ENCODE measurements at regions not wholly inside any gene's neighbourhood (a gene's known extent, or its start where the extent isn't known, plus 50 kb on each side); places are given as distances from the start of the nearest gene placed in this dataset.
"Not testable (repeated sequence)": the region's sequence is repeated elsewhere in the genome, so short reads cannot be mapped to it uniquely, and the experiment has no call there.

DNA sequence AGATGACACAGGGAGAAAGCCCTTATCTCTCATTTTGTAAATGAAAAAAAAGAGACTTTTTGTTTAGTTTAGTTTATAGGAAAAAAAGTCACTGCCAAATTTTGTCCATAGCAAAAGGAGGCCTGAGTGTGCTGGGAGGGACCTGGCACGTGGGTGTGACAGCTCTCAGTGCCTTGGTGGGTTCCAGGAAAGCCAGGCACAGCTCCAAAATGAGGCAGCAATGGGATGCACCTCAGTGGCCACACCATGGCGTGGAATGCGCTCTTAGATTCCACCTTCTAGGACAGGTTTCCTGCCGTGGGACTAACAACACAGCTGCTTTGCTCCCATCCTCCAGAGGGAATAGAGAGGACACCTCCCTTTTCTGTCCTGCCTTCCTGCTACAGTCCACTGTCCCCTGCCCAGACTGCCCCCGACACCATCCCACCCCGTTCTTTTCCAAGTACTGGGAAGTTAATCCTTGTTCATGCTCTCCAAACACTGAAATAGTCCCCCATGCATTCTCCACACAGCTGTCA is 207.6 kb downstream of the EMP1 start:
- CTCF ChIA-PET: interaction anchor here (0.8 to 1.1 kb wide), 2 partner anchors 126 to 538 kb away, joined by 3 read pairs; no protein-coding TSS in a partner anchor
- no peaks in the 10 kb centered on the region for H3K9me3 ChIP-seq
- ATAC-seq (peak; percentile 63 to 69; a peak in 5 of 6 replicates), DNase-seq (ENCODE audit: low read depth in 1 of 2, low spot score in 1 of 2) (no peak), FAIRE-seq (no peak)
- WGBS (ENCODE audit: missing lambda C conversion rate): 34% methylated on average over 6 of the region's 6 CpGs
- H3K4me3 ChIP-seq: peak overlapping the region; percentile 32
- peak overlapping the region in 1 of 2 experiments; percentile 32; a peak in 1 of 6 replicates for H3K27ac ChIP-seq
- peaks cover 6% of the 10 kb centered on the region; the same call in 1 of the 3 replicates for H3K4me1 ChIP-seq
- POLR2A ChIA-PET: no interaction called here
- peak overlapping the region; percentile 78 for H3K4me2 ChIP-seq
- TF ChIP-seq, protein P1, sequence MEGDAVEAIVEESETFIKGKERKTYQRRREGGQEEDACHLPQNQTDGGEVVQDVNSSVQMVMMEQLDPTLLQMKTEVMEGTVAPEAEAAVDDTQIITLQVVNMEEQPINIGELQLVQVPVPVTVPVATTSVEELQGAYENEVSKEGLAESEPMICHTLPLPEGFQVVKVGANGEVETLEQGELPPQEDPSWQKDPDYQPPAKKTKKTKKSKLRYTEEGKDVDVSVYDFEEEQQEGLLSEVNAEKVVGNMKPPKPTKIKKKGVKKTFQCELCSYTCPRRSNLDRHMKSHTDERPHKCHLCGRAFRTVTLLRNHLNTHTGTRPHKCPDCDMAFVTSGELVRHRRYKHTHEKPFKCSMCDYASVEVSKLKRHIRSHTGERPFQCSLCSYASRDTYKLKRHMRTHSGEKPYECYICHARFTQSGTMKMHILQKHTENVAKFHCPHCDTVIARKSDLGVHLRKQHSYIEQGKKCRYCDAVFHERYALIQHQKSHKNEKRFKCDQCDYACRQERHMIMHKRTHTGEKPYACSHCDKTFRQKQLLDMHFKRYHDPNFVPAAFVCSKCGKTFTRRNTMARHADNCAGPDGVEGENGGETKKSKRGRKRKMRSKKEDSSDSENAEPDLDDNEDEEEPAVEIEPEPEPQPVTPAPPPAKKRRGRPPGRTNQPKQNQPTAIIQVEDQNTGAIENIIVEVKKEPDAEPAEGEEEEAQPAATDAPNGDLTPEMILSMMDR (IDR thresholded peaks at IDR 0.05): no peak
- TF ChIP-seq HDAC2 (IDR thresholded peaks at IDR 0.05) (no peak), EP300 (IDR thresholded peaks at IDR 0.05) (no peak), RFX5 (IDR thresholded peaks at IDR 0.05) (no peak), POLR2AphosphoS2 (conservative IDR thresholded peaks at IDR 0.05; ENCODE audit: low read length) (no peak), NR3C1 (IDR thresholded peaks at IDR 0.05) (no peak), ZC3H11A (IDR thresholded peaks at IDR 0.05) (no peak), RARB (CRISPR knock-in tag; IDR thresholded peaks at IDR 0.05) (no peak), PHF8 (IDR thresholded peaks at IDR 0.05; ENCODE audit: borderline replicate concordance, low read depth) (no peak)
- TF ChIP-seq, protein P2, sequence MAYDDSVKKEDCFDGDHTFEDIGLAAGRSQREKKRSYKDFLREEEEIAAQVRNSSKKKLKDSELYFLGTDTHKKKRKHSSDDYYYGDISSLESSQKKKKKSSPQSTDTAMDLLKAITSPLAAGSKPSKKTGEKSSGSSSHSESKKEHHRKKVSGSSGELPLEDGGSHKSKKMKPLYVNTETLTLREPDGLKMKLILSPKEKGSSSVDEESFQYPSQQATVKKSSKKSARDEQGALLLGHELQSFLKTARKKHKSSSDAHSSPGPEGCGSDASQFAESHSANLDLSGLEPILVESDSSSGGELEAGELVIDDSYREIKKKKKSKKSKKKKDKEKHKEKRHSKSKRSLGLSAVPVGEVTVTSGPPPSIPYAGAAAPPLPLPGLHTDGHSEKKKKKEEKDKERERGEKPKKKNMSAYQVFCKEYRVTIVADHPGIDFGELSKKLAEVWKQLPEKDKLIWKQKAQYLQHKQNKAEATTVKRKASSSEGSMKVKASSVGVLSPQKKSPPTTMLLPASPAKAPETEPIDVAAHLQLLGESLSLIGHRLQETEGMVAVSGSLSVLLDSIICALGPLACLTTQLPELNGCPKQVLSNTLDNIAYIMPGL (CRISPR knock-in tag; IDR thresholded peaks at IDR 0.05; ENCODE audit: borderline replicate concordance): no peak

DNA sequence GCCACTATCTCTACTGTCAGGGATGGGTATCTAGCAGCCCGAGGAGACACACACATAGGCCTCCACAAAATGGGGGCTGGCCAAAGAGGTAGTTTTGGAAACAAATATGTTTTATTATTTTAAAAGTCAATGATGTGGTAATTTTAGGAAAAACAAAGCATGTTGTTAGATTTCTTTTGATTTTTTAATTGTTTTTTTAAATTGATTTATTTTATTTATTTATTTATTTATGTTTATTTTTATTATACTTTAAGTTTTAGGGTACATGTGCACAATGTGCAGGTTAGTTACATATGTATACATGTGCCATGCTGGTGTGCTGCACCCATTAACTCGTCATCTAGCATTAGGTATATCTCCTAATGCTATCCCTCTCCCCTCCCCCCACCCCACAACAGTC is 194.8 kb downstream of the EMP1 start:
- 61% methylated on average over 2 of the region's 2 CpGs for WGBS (ENCODE audit: missing lambda C conversion rate)
- H3K9me3 ChIP-seq; DNase-seq (ENCODE audit: low read depth in 1 of 2, low spot score in 1 of 2); CTCF ChIA-PET; ATAC-seq; POLR2A ChIA-PET; FAIRE-seq; H3K4me3 ChIP-seq: not testable (repeated sequence)
- Histone ChIP-seq H3K4me2 (peak overlapping the region; percentile 58; the same call in 2 of the 3 replicates), H3K4me1 (peaks cover 20% of the 10 kb centered on the region), H3K27ac (peak overlapping the region; percentile 28 to 70; a peak in 5 of 6 replicates)

DNA sequence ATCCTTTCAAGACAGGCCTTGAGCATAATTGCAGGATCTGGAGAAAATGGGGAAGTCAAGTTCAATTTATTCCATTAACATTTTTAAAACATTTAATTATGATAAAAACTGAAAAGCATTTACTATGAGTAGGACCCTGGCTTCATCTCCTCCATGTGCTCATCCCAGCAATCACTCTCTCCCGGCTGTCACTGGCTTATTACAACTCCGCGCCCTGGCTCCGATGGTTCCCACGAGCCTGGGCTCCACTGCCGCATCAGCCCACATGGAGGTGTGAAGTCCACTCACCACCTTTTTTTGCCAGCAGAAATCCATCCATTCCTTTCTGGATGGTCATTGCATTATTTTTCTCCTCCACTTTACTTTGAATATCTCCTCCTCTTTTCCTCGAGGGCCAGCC is 194.4 kb downstream of the EMP1 start:
- no peaks in the 10 kb centered on the region for H3K9me3 ChIP-seq
- POLR2A ChIA-PET: no interaction called here
- H3K4me1 ChIP-seq: peaks cover 20% of the 10 kb centered on the region
- FAIRE-seq: no peak
- TF ChIP-seq ZNF302 (CRISPR knock-in tag; IDR thresholded peaks at IDR 0.05): no peak
- TF ChIP-seq ZSCAN20 (CRISPR knock-in tag; IDR thresholded peaks at IDR 0.05): no peak
- TF ChIP-seq RARB (CRISPR knock-in tag; IDR thresholded peaks at IDR 0.05): no peak
- no peak for TF ChIP-seq MAFK (IDR thresholded peaks at IDR 0.05; ENCODE audit: partially characterized antibody)
- TF ChIP-seq NFE2L2 (conservative IDR thresholded peaks at IDR 0.05; ENCODE audit: low read length): no peak
- TF ChIP-seq MYC (IDR thresholded peaks at IDR 0.05; ENCODE audit: borderline replicate concordance, low read length): no peak
- TF ChIP-seq, protein P3, sequence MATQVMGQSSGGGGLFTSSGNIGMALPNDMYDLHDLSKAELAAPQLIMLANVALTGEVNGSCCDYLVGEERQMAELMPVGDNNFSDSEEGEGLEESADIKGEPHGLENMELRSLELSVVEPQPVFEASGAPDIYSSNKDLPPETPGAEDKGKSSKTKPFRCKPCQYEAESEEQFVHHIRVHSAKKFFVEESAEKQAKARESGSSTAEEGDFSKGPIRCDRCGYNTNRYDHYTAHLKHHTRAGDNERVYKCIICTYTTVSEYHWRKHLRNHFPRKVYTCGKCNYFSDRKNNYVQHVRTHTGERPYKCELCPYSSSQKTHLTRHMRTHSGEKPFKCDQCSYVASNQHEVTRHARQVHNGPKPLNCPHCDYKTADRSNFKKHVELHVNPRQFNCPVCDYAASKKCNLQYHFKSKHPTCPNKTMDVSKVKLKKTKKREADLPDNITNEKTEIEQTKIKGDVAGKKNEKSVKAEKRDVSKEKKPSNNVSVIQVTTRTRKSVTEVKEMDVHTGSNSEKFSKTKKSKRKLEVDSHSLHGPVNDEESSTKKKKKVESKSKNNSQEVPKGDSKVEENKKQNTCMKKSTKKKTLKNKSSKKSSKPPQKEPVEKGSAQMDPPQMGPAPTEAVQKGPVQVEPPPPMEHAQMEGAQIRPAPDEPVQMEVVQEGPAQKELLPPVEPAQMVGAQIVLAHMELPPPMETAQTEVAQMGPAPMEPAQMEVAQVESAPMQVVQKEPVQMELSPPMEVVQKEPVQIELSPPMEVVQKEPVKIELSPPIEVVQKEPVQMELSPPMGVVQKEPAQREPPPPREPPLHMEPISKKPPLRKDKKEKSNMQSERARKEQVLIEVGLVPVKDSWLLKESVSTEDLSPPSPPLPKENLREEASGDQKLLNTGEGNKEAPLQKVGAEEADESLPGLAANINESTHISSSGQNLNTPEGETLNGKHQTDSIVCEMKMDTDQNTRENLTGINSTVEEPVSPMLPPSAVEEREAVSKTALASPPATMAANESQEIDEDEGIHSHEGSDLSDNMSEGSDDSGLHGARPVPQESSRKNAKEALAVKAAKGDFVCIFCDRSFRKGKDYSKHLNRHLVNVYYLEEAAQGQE (IDR thresholded peaks at IDR 0.05): no peak
- no peak for TF ChIP-seq JUN (IDR thresholded peaks at IDR 0.05)
- no peak for TF ChIP-seq TFCP2L1 (CRISPR knock-in tag; IDR thresholded peaks at IDR 0.05)
- no peak for TF ChIP-seq RFX5 (IDR thresholded peaks at IDR 0.05)
- no peak for TF ChIP-seq RCOR1 (IDR thresholded peaks at IDR 0.05; ENCODE audit: low read depth, low read length)
- no peak for TF ChIP-seq GATA3 (IDR thresholded peaks at IDR 0.05; ENCODE audit: borderline replicate concordance)
- TF ChIP-seq HOXB13 (CRISPR knock-in tag; IDR thresholded peaks at IDR 0.05; ENCODE audit: low read depth): no peak
- TF ChIP-seq, protein P4, sequence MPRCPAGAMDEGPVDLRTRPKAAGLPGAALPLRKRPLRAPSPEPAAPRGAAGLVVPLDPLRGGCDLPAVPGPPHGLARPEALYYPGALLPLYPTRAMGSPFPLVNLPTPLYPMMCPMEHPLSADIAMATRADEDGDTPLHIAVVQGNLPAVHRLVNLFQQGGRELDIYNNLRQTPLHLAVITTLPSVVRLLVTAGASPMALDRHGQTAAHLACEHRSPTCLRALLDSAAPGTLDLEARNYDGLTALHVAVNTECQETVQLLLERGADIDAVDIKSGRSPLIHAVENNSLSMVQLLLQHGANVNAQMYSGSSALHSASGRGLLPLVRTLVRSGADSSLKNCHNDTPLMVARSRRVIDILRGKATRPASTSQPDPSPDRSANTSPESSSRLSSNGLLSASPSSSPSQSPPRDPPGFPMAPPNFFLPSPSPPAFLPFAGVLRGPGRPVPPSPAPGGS (IDR thresholded peaks at IDR 0.05): no peak
- no peak for TF ChIP-seq CHD2 (IDR thresholded peaks at IDR 0.05; ENCODE audit: low read length, partially characterized antibody)
- no peak for TF ChIP-seq EP300 (IDR thresholded peaks at IDR 0.05)
- TF ChIP-seq FOSB (CRISPR knock-in tag; IDR thresholded peaks at IDR 0.05): no peak
- TF ChIP-seq EHMT2 (IDR thresholded peaks at IDR 0.05; ENCODE audit: low read depth): no peak
- no peak for TF ChIP-seq BHLHE40 (IDR thresholded peaks at IDR 0.05; ENCODE audit: low read depth, low read length)
- DNase-seq (ENCODE audit: low read depth in 1 of 2, low spot score in 1 of 2): no peak
- peak; percentile 14 to 27; a peak in 2 of 6 replicates for ATAC-seq
- no peak overlapping the region for H3K4me3 ChIP-seq
- peak overlapping the region; percentile 28 to 70; a peak in 5 of 6 replicates for H3K27ac ChIP-seq
- CTCF ChIA-PET: interaction anchor here (0.9 to 1.0 kb wide), 2 partner anchors 113 to 135 kb away, joined by 3 to 4 read pairs; no protein-coding TSS in a partner anchor
- 76% methylated on average over 7 of the region's 7 CpGs for WGBS (ENCODE audit: missing lambda C conversion rate)
- H3K4me2 ChIP-seq: peak overlapping the region; percentile 58

Measured in A549 (cell line).